ENCODE measurements at regions not wholly inside any gene's neighbourhood (a gene's known extent, or its start where the extent isn't known, plus 50 kb on each side); places are given as distances from the start of the nearest gene placed in this dataset.

- Histone ChIP-seq H3K27ac (ENCODE audit: insufficient read length, low read depth, low read length) (no peak overlapping the region), H3K27me3 (ENCODE audit: insufficient read depth, low read length) (no peaks in the 10 kb centered on the region), H2BK15ac (ENCODE audit: low read depth, low read length) (no peak overlapping the region), H3K79me2 (ENCODE audit: insufficient read depth, low read length) (no peaks in the 10 kb centered on the region), H3K23me2 (ENCODE audit: insufficient read length, low read depth, low read length, poor library complexity, severe bottlenecking) (no peaks in the 10 kb centered on the region), H4K5ac (ENCODE audit: insufficient read length, low read depth, low read length) (no peak overlapping the region), H2BK5ac (ENCODE audit: insufficient read length, low read length) (no peak overlapping the region), H2BK12ac (ENCODE audit: insufficient read length, low read depth, low read length) (no peak overlapping the region), H3K4ac (ENCODE audit: low read depth, low read length) (no peak overlapping the region), H3K9ac (ENCODE audit: extremely low read depth, insufficient read length, low read length) (no peak overlapping the region), H3K9me3 (ENCODE audit: control insufficient read depth, low read depth, low read length) (no peaks in the 10 kb centered on the region), H3K23ac (ENCODE audit: insufficient read length, low read depth, low read length) (no peak overlapping the region), H3K56ac (ENCODE audit: insufficient read length, low read depth, low read length) (no peak overlapping the region), H2BK120ac (ENCODE audit: low read depth, low read length, poor library complexity, severe bottlenecking) (no peak overlapping the region), H3K4me1 (ENCODE audit: insufficient read depth, low read length) (no peaks in the 10 kb centered on the region), H3T11ph (ENCODE audit: low read length) (no peak overlapping the region), H3K14ac (ENCODE audit: insufficient read depth, low read length) (no peak overlapping the region), H3K79me1 (ENCODE audit: insufficient read depth, low read depth, low read length, poor library complexity, severe bottlenecking) (no peaks in the 10 kb centered on the region), H2AK5ac (ENCODE audit: insufficient read length, low read length) (no peak overlapping the region), H4K20me1 (ENCODE audit: control insufficient read depth, insufficient read depth, insufficient read length) (no peaks in the 10 kb centered on the region), H3K4me2 (ENCODE audit: insufficient read depth, insufficient read length, low read length) (no peak overlapping the region), H3K18ac (ENCODE audit: insufficient read length, low read depth, low read length) (no peak overlapping the region), H2AFZ (ENCODE audit: low read length) (no peak overlapping the region), H2BK20ac (ENCODE audit: low read depth, low read length, poor library complexity, severe bottlenecking) (no peak overlapping the region), H4K91ac (ENCODE audit: insufficient read length, low read depth, low read length) (no peak overlapping the region), H4K8ac (replicated peaks; ENCODE audit: insufficient read length, low read depth, low read length) (no peak overlapping the region)
- Mint-ChIP-seq H3K4me1 (no peaks in the 10 kb centered on the region), H3K4me3 (no peak overlapping the region), H3K36me3 (ENCODE audit: insufficient read depth in 1 of 3, low read depth in 3 of 3) (no peaks in the 10 kb centered on the region; a peak in 2 of 7 replicates), H3K27me3 (ENCODE audit: low read depth) (no peaks in the 10 kb centered on the region; the same call in 1 of the 2 replicates), H3K9me3 (no peaks in the 10 kb centered on the region), H3K27ac (no peak overlapping the region)
- no peak for TF ChIP-seq CTCF (conservative IDR thresholded peaks at IDR 0.05)
- DNase-seq: no peak
- WGBS (ENCODE audit: extremely low coverage, insufficient read length, low lambda C conversion rate): no CpG with 5 or more reads among the region's 11 CpGs
These were observed 203.1 kb downstream of the SOX11 start for GRCh38 chr2:5895284-5895683.

Measured in H9 (cell line).